ENCODE measurements at regions not wholly inside any gene's neighbourhood (a gene's known extent, or its start where the extent isn't known, plus 50 kb on each side); places are given as distances from the start of the nearest gene placed in this dataset.

- no peak overlapping the region for H3K4me3 ChIP-seq (ENCODE audit: low read depth, low read length)
- TF ChIP-seq, protein P1, sequence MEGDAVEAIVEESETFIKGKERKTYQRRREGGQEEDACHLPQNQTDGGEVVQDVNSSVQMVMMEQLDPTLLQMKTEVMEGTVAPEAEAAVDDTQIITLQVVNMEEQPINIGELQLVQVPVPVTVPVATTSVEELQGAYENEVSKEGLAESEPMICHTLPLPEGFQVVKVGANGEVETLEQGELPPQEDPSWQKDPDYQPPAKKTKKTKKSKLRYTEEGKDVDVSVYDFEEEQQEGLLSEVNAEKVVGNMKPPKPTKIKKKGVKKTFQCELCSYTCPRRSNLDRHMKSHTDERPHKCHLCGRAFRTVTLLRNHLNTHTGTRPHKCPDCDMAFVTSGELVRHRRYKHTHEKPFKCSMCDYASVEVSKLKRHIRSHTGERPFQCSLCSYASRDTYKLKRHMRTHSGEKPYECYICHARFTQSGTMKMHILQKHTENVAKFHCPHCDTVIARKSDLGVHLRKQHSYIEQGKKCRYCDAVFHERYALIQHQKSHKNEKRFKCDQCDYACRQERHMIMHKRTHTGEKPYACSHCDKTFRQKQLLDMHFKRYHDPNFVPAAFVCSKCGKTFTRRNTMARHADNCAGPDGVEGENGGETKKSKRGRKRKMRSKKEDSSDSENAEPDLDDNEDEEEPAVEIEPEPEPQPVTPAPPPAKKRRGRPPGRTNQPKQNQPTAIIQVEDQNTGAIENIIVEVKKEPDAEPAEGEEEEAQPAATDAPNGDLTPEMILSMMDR (IDR thresholded peaks at IDR 0.05; ENCODE audit: low read depth, low read length, missing control alignments), result no peak
- no peak for DNase-seq (ENCODE audit: low read depth)
These were observed 615.5 kb downstream of the AJAP1 start for GRCh38 chr1:5269901-5270300.

- H3K4me3 ChIP-seq (ENCODE audit: low read depth, low read length), result no peak overlapping the region
- TF ChIP-seq, protein P1 (IDR thresholded peaks at IDR 0.05; ENCODE audit: low read depth, low read length, missing control alignments), result no peak
- no peak for DNase-seq (ENCODE audit: low read depth)
These were observed 613.3 kb downstream of the AJAP1 start for GRCh38 chr1:5267603-5268235.

GRCh38 chr1:5265438-5266075 is 611.1 kb downstream of the AJAP1 start:
- TF ChIP-seq, protein P1 (IDR thresholded peaks at IDR 0.05; ENCODE audit: low read depth, low read length, missing control alignments), result no peak
- no peak for DNase-seq (ENCODE audit: low read depth)
- H3K4me3 ChIP-seq (ENCODE audit: low read depth, low read length), result no peak overlapping the region

- DNase-seq (ENCODE audit: low read depth), result no peak
- TF ChIP-seq, protein P1 (IDR thresholded peaks at IDR 0.05; ENCODE audit: low read depth, low read length, missing control alignments), result no peak
- H3K4me3 ChIP-seq (ENCODE audit: low read depth, low read length), result no peak overlapping the region
These were observed 610.1 kb downstream of the AJAP1 start for GRCh38 chr1:5264476-5264875.

DNA sequence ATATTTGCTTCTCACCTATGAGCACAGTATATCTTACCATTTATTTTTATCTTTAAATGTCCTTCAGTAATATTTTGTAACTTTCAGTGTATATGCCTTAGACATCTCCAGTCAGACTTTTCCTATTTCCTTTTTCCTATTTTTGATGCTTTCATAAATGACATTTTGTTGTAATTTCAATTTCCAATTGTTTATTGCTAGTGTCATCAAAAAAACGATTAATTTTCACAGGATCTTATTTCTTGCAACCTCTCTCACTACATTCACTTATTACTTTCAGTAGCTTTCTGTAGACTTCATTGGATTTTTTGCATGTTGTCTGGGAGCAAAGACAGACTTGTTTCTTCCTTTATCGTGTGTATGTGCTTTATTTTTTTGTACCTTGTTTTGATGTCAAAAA is 602.4 kb downstream of the AJAP1 start:
- TF ChIP-seq, protein P1 (IDR thresholded peaks at IDR 0.05; ENCODE audit: low read depth, low read length, missing control alignments), result no peak

GRCh38 chr1:5254975-5255374 is 600.6 kb downstream of the AJAP1 start:
- TF ChIP-seq, protein P1 (IDR thresholded peaks at IDR 0.05; ENCODE audit: low read depth, low read length, missing control alignments), result no peak
- DNase-seq (ENCODE audit: low read depth), result no peak
- no peak overlapping the region for H3K4me3 ChIP-seq (ENCODE audit: low read depth, low read length)

More for the DNA sequence above, 602.4 kb downstream of the AJAP1 start:
- no peak overlapping the region for H3K4me3 ChIP-seq (ENCODE audit: low read depth, low read length)
- DNase-seq (ENCODE audit: low read depth), result no peak

All from GM12864 (cell line).